WI38 (cell line): ENCODE measurements at regions not wholly inside any gene's neighbourhood (a gene's known extent, or its start where the extent isn't known, plus 50 kb on each side); places are given as distances from the start of the nearest gene placed in this dataset.

ENCODE experiments used
- H3K4me3 ChIP-seq: 2 replicates; pipeline ENCODE4 v1.5.1; 2011; ENCODE audit warnings: low read depth, mild to moderate bottlenecking, control low read depth, low read length
- TF ChIP-seq, protein P1 (sequence below): IDR thresholded peaks from 2 replicates; pipeline ENCODE4 v1.5.1; 2012; ENCODE audit warnings: low read depth, mild to moderate bottlenecking, control low read depth, low read length

DNA sequence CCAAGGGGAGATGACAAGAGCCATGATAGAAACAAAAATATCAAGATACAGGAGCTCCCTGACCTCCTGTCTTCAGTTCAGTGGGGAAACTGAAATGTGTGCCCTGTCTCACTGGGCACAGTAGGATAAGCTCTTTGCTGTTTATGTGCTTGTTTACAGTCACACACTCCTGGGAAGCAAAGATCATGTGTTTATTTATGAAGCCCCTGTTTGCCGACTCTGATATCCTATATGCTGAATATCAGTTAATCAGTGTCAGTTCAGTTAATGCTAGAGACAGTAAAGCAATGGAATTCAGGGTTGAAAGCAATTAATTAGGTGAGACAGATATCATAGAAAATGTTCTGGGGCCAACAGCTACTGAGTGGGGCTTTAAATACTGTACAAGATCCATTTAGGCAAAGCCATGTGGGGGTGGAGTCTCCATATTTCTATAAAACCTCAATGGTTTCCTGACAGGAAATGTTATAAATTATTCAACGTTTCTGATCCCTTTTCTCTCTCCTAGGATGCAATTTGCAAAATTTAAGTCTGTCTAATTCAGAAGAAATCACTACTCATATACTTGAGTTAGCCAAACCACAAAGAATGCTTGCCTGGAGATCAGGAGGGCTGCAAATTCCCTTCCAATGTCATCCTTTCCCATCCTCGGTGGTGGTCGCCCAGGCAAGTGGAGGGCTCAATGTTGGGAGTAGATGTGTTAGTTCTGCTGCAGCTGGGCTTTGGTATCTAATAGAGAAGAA, 551.3 kb downstream of the CMPK2 start:
- no peak overlapping the region for H3K4me3 ChIP-seq
- TF ChIP-seq, protein P1, sequence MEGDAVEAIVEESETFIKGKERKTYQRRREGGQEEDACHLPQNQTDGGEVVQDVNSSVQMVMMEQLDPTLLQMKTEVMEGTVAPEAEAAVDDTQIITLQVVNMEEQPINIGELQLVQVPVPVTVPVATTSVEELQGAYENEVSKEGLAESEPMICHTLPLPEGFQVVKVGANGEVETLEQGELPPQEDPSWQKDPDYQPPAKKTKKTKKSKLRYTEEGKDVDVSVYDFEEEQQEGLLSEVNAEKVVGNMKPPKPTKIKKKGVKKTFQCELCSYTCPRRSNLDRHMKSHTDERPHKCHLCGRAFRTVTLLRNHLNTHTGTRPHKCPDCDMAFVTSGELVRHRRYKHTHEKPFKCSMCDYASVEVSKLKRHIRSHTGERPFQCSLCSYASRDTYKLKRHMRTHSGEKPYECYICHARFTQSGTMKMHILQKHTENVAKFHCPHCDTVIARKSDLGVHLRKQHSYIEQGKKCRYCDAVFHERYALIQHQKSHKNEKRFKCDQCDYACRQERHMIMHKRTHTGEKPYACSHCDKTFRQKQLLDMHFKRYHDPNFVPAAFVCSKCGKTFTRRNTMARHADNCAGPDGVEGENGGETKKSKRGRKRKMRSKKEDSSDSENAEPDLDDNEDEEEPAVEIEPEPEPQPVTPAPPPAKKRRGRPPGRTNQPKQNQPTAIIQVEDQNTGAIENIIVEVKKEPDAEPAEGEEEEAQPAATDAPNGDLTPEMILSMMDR: no peak

DNA sequence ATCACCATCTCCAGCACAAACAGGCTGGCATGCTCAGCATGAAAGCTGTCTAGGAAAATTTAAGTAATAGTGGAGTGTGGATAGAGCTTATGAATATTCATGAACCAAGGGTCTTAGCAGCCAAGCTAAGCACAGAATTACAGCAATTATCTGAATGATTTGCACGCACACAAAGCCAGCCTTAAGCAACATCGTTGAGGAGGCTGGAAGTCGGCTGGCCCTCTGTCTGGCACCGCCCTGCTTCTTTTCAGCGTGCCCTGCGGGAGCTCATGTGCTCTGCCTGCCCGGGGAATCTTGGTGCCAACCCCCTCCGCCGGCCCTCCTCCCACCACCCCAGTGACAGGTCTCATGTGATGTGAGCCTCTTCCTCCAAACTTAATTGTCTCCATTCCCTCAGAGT, 540.1 kb downstream of the CMPK2 start:
- no peak overlapping the region for H3K4me3 ChIP-seq
- TF ChIP-seq, protein P1: no peak

DNA sequence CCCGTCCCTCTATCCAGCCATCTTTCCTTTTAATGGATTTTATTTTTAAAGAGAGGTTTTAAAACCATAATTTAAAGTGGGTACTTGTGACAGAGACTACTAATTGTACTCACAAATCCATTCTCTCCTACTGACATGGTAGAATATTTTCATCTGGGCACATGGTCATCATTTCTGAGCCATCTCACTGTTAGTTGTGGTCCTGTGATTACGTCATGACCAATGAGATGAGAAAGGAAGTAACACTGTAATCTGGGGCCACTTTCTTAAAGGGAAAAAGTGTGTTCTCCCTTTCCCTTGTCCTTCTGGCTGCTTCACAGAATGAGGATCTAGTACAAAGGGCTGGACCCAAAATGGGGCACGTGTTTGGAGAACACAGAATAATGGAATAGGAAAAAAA, 538.7 kb downstream of the CMPK2 start:
- TF ChIP-seq, protein P1: no peak
- no peak overlapping the region for H3K4me3 ChIP-seq

DNA sequence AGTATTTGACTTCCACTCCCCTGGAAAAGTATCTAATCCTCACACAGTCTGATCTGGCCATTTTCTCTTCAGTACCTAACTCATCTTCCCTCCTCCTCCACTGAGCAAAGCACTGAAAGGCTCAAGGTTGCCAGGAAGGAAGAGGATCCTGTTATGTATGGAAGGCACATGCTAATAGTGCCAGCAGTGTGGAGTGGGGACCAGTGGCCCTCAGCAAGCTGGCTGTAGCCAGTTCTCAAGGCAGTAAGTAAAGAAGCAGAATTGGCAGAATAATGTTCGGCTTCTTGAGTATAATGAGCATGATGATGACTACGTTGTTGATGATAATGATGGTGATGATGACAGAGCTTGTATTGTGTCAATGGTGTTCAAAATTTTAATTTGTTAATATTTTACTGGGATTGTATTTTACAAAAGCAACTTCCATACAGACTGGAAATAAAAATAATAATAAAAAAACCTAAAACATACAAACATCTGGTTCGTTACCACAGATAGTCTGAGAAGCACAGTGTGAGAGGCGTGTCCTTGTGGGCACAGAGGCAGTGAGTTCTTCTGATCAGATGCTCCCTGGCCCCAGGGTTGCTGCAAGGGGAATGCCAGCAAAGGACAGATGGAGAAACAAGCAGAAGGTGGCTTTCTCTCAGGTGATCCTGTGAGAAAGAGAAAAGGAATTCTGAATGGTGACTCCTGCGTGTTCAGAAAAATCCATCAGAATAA, 528.8 kb downstream of the CMPK2 start:
- TF ChIP-seq, protein P1: no peak
- H3K4me3 ChIP-seq: no peak overlapping the region

GRCh38 chr2:6337472-6337820, 528.3 kb downstream of the CMPK2 start:
- H3K4me3 ChIP-seq: no peak overlapping the region
- TF ChIP-seq, protein P1: no peak

DNA sequence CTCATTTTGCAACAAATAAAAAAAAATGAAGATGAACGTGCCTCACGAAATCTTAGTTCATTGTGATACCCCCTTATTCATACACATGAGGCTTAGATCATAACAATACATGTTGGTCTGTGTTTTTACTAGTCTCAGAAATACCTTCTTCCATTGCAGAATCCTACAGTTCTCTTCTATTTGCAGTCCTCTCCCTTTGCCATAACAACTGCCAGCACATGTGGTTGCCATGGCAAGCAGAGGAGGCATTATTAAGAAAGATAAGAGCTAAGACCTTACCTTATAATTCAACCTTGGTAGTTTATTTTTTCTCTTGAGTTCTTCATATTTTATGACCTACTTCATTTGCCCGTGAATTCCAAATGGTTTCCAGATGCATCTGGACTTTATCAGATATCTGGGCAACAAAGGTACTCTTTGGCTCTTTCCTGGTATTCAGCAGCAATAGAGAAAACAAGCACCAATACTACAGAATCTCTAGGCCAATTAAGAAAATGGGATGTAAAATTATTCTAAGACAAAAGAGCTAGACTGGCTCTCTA, 524.0 kb downstream of the CMPK2 start:
- TF ChIP-seq, protein P1: no peak
- no peak overlapping the region for H3K4me3 ChIP-seq
